ENCODE measurements at regions not wholly inside any gene's neighbourhood (a gene's known extent, or its start where the extent isn't known, plus 50 kb on each side); places are given as distances from the start of the nearest gene placed in this dataset.

DNA sequence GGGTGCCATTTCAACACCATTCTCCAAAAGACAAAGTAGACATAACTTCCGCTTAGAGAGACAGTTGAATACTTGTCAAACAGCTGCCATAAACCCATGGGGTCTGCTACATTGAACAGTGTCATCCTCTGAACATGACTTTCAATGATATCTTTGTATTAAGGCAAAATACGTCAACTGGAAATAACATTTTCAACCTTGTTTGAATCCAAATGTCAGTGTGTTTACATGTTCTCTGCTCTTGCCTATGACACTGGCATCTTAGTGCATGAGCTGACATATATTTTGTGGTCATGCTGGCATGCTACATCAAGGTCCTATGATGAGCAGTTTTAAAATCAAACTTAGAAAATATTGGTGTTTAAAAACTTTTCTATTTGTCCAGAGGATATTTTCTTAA lies 1548.1 kb upstream of the LRRTM1 start:
- H3K27ac ChIP-seq: no peak overlapping the region
- intact Hi-C loops (cut with DNase I): no loop called here
- TF ChIP-seq CTCF (IDR thresholded peaks at IDR 0.05): no peak
- ATAC-seq: no peak
- no peaks in the 10 kb centered on the region for H3K36me3 ChIP-seq
- no peak overlapping the region for H3K4me3 ChIP-seq
- H3K9me3 ChIP-seq: no peaks in the 10 kb centered on the region
- H3K27me3 ChIP-seq (ENCODE audit: low read depth): no peaks in the 10 kb centered on the region
- no peak for DNase-seq
- no peaks in the 10 kb centered on the region for H3K4me1 ChIP-seq

DNA sequence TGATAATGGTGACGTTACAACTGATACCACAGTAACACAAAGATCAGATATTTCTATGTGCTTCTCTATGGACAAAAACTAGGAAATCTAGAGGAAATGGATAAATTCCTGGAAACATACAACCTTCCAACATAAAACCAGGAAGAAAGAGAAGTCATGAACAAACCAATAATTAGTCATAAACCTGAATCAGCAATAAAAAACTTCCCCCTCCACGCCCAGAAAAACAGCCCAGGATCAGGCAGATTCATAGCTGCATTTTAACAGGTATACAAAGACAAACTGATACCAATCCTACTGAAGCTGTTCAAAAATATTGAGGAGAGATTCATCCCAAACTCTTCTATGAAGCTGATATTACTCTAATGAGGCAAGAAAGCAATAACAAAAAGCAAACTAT lies 1535.2 kb upstream of the LRRTM1 start:
- ATAC-seq: no peak
- TF ChIP-seq CTCF (IDR thresholded peaks at IDR 0.05): no peak
- Histone ChIP-seq H3K27me3 (ENCODE audit: low read depth) (no peaks in the 10 kb centered on the region), H3K27ac (no peak overlapping the region), H3K4me1 (no peaks in the 10 kb centered on the region), H3K4me3 (no peak overlapping the region), H3K36me3 (no peaks in the 10 kb centered on the region), H3K9me3 (peaks cover 3% of the 10 kb centered on the region)
- intact Hi-C loops (cut with DNase I): no loop called here
- no peak for DNase-seq

DNA sequence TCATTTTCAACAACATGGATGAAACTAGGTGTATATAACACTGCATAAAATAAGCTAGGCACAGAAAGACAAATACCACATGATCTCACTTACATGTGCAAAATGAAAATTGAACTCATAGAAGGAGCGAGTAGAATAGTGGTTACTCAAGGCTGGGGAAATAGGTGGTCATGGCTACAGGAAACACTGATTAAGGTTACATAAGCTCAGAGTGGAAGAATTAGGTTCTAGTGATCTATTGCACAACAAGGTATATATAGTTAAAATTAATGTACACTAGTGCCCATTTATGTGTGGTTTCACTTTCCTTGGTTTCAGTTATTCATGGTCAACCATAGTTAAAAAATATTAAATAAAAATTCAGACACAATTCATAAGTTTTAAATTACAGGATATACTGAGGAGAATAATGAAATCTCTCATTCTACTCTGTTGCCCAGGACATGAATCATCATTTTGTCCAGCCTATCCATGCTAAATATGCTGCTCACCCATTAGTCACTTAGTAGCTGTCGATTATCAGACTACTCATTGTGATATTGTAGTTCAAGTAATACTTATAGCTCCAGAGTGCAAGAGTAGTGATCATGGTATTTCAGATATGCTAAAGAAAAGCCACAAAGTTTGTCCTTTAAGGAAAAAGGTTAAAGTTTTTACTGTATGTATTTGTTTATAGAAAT lies 1530.9 kb upstream of the LRRTM1 start:
- Histone ChIP-seq H3K27me3 (ENCODE audit: low read depth) (no peaks in the 10 kb centered on the region), H3K4me3 (no peak overlapping the region), H3K36me3 (no peaks in the 10 kb centered on the region), H3K9me3 (peaks cover 12% of the 10 kb centered on the region), H3K4me1 (no peaks in the 10 kb centered on the region), H3K27ac (no peak overlapping the region)
- no peak for ATAC-seq
- intact Hi-C loops (cut with DNase I): no loop called here
- TF ChIP-seq CTCF (IDR thresholded peaks at IDR 0.05): no peak
- DNase-seq: no peak

GRCh38 chr2:81786811-81787210 lies 1482.3 kb upstream of the LRRTM1 start:
- no peak for ATAC-seq
- Histone ChIP-seq H3K27me3 (ENCODE audit: low read depth) (no peaks in the 10 kb centered on the region), H3K36me3 (no peaks in the 10 kb centered on the region), H3K4me3 (no peak overlapping the region), H3K27ac (no peak overlapping the region), H3K9me3 (no peaks in the 10 kb centered on the region), H3K4me1 (no peaks in the 10 kb centered on the region)
- intact Hi-C loops (cut with DNase I): no loop called here
- no peak for TF ChIP-seq CTCF (IDR thresholded peaks at IDR 0.05)
- no peak for DNase-seq

GRCh38 chr2:81767187-81767912 lies 1462.8 kb upstream of the LRRTM1 start:
- intact Hi-C loops (cut with DNase I): no loop called here
- Histone ChIP-seq H3K27ac (no peak overlapping the region), H3K9me3 (no peaks in the 10 kb centered on the region), H3K4me1 (no peaks in the 10 kb centered on the region), H3K36me3 (no peaks in the 10 kb centered on the region), H3K27me3 (ENCODE audit: low read depth) (no peaks in the 10 kb centered on the region), H3K4me3 (no peak overlapping the region)
- DNase-seq (no peak), ATAC-seq (no peak)
- no peak for TF ChIP-seq CTCF (IDR thresholded peaks at IDR 0.05)
